ENCODE measurements at regions not wholly inside any gene's neighbourhood (a gene's known extent, or its start where the extent isn't known, plus 50 kb on each side); places are given as distances from the start of the nearest gene placed in this dataset.

DNA sequence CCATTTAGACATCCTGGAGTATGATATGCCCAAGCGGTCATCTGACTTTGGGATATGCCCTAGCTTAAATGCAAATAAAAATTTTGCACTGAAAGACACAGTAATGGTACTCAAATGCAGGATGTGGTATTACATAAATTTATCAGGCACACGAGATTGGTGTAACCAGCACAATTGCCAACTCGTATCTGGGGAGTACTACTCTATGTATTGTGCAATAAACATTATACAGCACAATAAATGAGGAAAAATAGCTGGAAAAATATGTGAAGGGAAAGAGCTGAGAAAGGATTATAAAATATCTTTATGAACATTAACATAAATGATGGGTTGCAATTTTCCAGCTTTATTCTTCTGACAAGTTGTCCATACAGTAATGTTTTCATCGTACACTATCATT lies 505.5 kb upstream of the TENM3 start:
- Histone ChIP-seq H4K20me1 (ENCODE audit: insufficient read depth, low read length) (no peaks in the 10 kb centered on the region), H3K27me3 (replicated peaks; ENCODE audit: insufficient read depth, low read length) (no peaks in the 10 kb centered on the region), H3K9me3 (replicated peaks; ENCODE audit: insufficient read depth, low read length) (no peaks in the 10 kb centered on the region), H2AFZ (ENCODE audit: low read length) (no peak overlapping the region), H3K79me2 (ENCODE audit: low read length) (no peaks in the 10 kb centered on the region), H3K4me1 (ENCODE audit: low read length) (no peaks in the 10 kb centered on the region), H3K4me2 (ENCODE audit: low read depth, low read length) (no peak overlapping the region), H3K4me3 (ENCODE audit: low read length) (no peak overlapping the region), H3K9ac (ENCODE audit: low read length) (no peak overlapping the region), H3K27ac (ENCODE audit: low read length) (no peak overlapping the region), H3K36me3 (replicated peaks; ENCODE audit: insufficient read depth, low read length) (no peaks in the 10 kb centered on the region), H3K9me2 (replicated peaks; ENCODE audit: insufficient read depth, low read length) (no peaks in the 10 kb centered on the region), H3F3A (ENCODE audit: insufficient read depth, low read length) (no peaks in the 10 kb centered on the region)
- no peak for DNase-seq
- TF ChIP-seq EZH2phosphoT487 (IDR thresholded peaks at IDR 0.05; ENCODE audit: low read length) (no peak), EZH2 (optimal IDR thresholded peaks at IDR 0.05; ENCODE audit: low read depth, low read length) (no peak)
- TF ChIP-seq, protein P1, sequence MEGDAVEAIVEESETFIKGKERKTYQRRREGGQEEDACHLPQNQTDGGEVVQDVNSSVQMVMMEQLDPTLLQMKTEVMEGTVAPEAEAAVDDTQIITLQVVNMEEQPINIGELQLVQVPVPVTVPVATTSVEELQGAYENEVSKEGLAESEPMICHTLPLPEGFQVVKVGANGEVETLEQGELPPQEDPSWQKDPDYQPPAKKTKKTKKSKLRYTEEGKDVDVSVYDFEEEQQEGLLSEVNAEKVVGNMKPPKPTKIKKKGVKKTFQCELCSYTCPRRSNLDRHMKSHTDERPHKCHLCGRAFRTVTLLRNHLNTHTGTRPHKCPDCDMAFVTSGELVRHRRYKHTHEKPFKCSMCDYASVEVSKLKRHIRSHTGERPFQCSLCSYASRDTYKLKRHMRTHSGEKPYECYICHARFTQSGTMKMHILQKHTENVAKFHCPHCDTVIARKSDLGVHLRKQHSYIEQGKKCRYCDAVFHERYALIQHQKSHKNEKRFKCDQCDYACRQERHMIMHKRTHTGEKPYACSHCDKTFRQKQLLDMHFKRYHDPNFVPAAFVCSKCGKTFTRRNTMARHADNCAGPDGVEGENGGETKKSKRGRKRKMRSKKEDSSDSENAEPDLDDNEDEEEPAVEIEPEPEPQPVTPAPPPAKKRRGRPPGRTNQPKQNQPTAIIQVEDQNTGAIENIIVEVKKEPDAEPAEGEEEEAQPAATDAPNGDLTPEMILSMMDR (IDR thresholded peaks at IDR 0.05; ENCODE audit: low read length), result no peak

DNA sequence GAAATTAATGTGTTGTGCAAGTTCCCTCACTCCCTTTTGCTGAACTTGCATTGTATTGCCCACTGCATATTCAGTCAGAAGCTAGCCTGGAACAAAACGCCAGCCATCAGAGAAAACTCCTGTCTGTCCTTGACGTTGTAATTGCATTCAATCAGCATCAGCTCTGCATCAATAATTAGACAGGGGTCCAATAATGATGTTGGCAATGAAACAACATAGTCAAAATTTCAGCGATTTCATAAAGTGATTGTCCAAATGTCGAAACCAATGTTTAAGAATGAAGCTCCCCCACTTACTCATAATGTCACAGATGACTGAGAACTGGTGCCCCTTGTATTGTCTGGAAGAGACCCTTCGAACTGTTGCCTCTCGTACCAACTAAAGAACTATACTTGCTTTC lies 504.2 kb upstream of the TENM3 start:
- Histone ChIP-seq H3K9me3 (replicated peaks; ENCODE audit: insufficient read depth, low read length) (no peaks in the 10 kb centered on the region), H3F3A (ENCODE audit: insufficient read depth, low read length) (no peaks in the 10 kb centered on the region), H3K36me3 (replicated peaks; ENCODE audit: insufficient read depth, low read length) (no peaks in the 10 kb centered on the region), H2AFZ (ENCODE audit: low read length) (no peak overlapping the region), H3K9me2 (replicated peaks; ENCODE audit: insufficient read depth, low read length) (no peaks in the 10 kb centered on the region), H3K27me3 (replicated peaks; ENCODE audit: insufficient read depth, low read length) (no peaks in the 10 kb centered on the region), H3K4me1 (ENCODE audit: low read length) (no peaks in the 10 kb centered on the region), H3K4me2 (ENCODE audit: low read depth, low read length) (no peak overlapping the region), H3K9ac (ENCODE audit: low read length) (no peak overlapping the region), H4K20me1 (ENCODE audit: insufficient read depth, low read length) (no peaks in the 10 kb centered on the region), H3K4me3 (ENCODE audit: low read length) (no peak overlapping the region), H3K27ac (ENCODE audit: low read length) (no peak overlapping the region), H3K79me2 (ENCODE audit: low read length) (no peaks in the 10 kb centered on the region)
- no peak for DNase-seq
- TF ChIP-seq EZH2phosphoT487 (IDR thresholded peaks at IDR 0.05; ENCODE audit: low read length) (no peak), EZH2 (optimal IDR thresholded peaks at IDR 0.05; ENCODE audit: low read depth, low read length) (no peak)
- TF ChIP-seq, protein P1 (IDR thresholded peaks at IDR 0.05; ENCODE audit: low read length), result no peak

DNA sequence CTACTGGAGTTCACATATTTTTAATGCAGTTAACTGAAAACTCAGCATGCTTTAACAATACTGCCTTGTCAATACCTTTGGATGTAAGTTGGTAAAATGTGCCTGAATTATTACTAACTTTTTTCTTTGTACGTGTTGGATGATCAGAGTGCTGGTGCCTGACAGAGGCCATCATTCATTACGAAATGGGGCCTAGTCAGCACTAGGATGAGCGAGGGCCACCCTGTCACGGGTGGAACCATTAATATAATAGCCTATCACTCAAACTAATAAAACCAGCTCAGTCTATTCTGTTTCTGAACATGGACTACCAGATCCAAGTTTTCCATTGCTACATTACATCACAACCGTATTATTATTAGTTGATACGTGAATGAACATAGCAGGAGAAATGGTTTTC lies 501.7 kb upstream of the TENM3 start:
- Histone ChIP-seq H3K79me2 (ENCODE audit: low read length) (no peaks in the 10 kb centered on the region), H4K20me1 (ENCODE audit: insufficient read depth, low read length) (no peaks in the 10 kb centered on the region), H3K4me2 (ENCODE audit: low read depth, low read length) (no peak overlapping the region), H3K9me2 (replicated peaks; ENCODE audit: insufficient read depth, low read length) (no peaks in the 10 kb centered on the region), H3K4me3 (ENCODE audit: low read length) (no peak overlapping the region), H3K4me1 (ENCODE audit: low read length) (no peaks in the 10 kb centered on the region), H3K36me3 (replicated peaks; ENCODE audit: insufficient read depth, low read length) (no peaks in the 10 kb centered on the region), H2AFZ (ENCODE audit: low read length) (no peak overlapping the region), H3K27me3 (replicated peaks; ENCODE audit: insufficient read depth, low read length) (no peaks in the 10 kb centered on the region), H3K27ac (ENCODE audit: low read length) (no peak overlapping the region), H3K9me3 (replicated peaks; ENCODE audit: insufficient read depth, low read length) (no peaks in the 10 kb centered on the region), H3K9ac (ENCODE audit: low read length) (no peak overlapping the region), H3F3A (ENCODE audit: insufficient read depth, low read length) (no peaks in the 10 kb centered on the region)
- TF ChIP-seq EZH2 (optimal IDR thresholded peaks at IDR 0.05; ENCODE audit: low read depth, low read length) (no peak), EZH2phosphoT487 (IDR thresholded peaks at IDR 0.05; ENCODE audit: low read length) (no peak)
- TF ChIP-seq, protein P1 (IDR thresholded peaks at IDR 0.05; ENCODE audit: low read length), result no peak
- no peak for DNase-seq

Measured in MM.1S (cell line).